ENCODE measurements at regions not wholly inside any gene's neighbourhood (a gene's known extent, or its start where the extent isn't known, plus 50 kb on each side); places are given as distances from the start of the nearest gene placed in this dataset.

- no peak for TF ChIP-seq ZFP3 (CRISPR knock-in tag; IDR thresholded peaks at IDR 0.05)
- TF ChIP-seq PATZ1 (CRISPR knock-in tag; IDR thresholded peaks at IDR 0.05; ENCODE audit: borderline replicate concordance): no peak
- no peak for TF ChIP-seq TOX (CRISPR knock-in tag; IDR thresholded peaks at IDR 0.05; ENCODE audit: borderline replicate concordance)
- no peak for TF ChIP-seq GLIS3 (CRISPR knock-in tag; IDR thresholded peaks at IDR 0.05)
- TF ChIP-seq ESRRG (CRISPR knock-in tag; IDR thresholded peaks at IDR 0.05): no peak
- no peak for TF ChIP-seq ZFP30 (CRISPR knock-in tag; IDR thresholded peaks at IDR 0.05)
- TF ChIP-seq CREB5 (CRISPR knock-in tag; IDR thresholded peaks at IDR 0.05; ENCODE audit: low read depth): no peak
- TF ChIP-seq OSR1 (CRISPR knock-in tag; IDR thresholded peaks at IDR 0.05): no peak
- TF ChIP-seq ISL1 (CRISPR knock-in tag; IDR thresholded peaks at IDR 0.05): no peak
- no peak for TF ChIP-seq CSRNP3 (CRISPR knock-in tag; IDR thresholded peaks at IDR 0.05)
- TF ChIP-seq CSDC2 (CRISPR knock-in tag; IDR thresholded peaks at IDR 0.05): no peak
- no peak for TF ChIP-seq ZNF8 (CRISPR knock-in tag; IDR thresholded peaks at IDR 0.05)
- TF ChIP-seq RARB (CRISPR knock-in tag; IDR thresholded peaks at IDR 0.05): no peak
- TF ChIP-seq PPARA (CRISPR knock-in tag; IDR thresholded peaks at IDR 0.05; ENCODE audit: borderline replicate concordance): no peak
Measured at GRCh38 chr22:49281467-49282340, 546.0 kb downstream of the BRD1 start.

Measured in SK-N-SH treated with all-trans-retinoic acid at 6 μM for 48 hours (cell line).